Fibroblast of pulmonary artery (primary cell): ENCODE measurements at regions not wholly inside any gene's neighbourhood (a gene's known extent, or its start where the extent isn't known, plus 50 kb on each side); places are given as distances from the start of the nearest gene placed in this dataset.
"Not testable (repeated sequence)": the region's sequence is repeated elsewhere in the genome, so short reads cannot be mapped to it uniquely, and the experiment has no call there.

ENCODE experiments used
- DNase-seq: peaks from one replicate; pipeline ENCODE4 v3.0.0-alpha.2; 2010; ENCODE audit warnings: low read depth
- H3K4me3 ChIP-seq: replicated peaks from 2 replicates; pipeline ENCODE4 v1.5.1; 2011; ENCODE audit warnings: low read depth, mild to moderate bottlenecking, control low read depth, low read length, moderate library complexity
- CTCF ChIP-seq: IDR thresholded peaks from 2 replicates; pipeline ENCODE4 v1.5.1; 2011; ENCODE audit warnings: mild to moderate bottlenecking, control low read depth, low read length, inconsistent platforms; ENCODE audit errors: missing control alignments

GRCh38 chr10:37733822-37734221 is 123.6 kb downstream of the ZNF248 start:
- TF ChIP-seq CTCF: no peak
- no peak for DNase-seq
- no peak overlapping the region for H3K4me3 ChIP-seq

GRCh38 chr10:37732685-37733084 is 124.7 kb downstream of the ZNF248 start:
- H3K4me3 ChIP-seq: no peak overlapping the region
- no peak for DNase-seq
- TF ChIP-seq CTCF: no peak

GRCh38 chr10:37728830-37729229 is 128.6 kb downstream of the ZNF248 start:
- TF ChIP-seq CTCF: no peak
- DNase-seq: no peak
- H3K4me3 ChIP-seq: no peak overlapping the region

- DNase-seq: no peak
- H3K4me3 ChIP-seq: no peak overlapping the region
- TF ChIP-seq CTCF: no peak
Measured at GRCh38 chr10:37727491-37728352, 129.7 kb downstream of the ZNF248 start.

- no peak for TF ChIP-seq CTCF
- no peak overlapping the region for H3K4me3 ChIP-seq
- no peak for DNase-seq
Measured at GRCh38 chr10:37721100-37721499, 136.3 kb downstream of the ZNF248 start.

GRCh38 chr10:37718060-37718459 is 139.3 kb downstream of the ZNF248 start:
- not testable (repeated sequence) for DNase-seq

GRCh38 chr10:37713642-37714041 is 143.8 kb downstream of the ZNF248 start:
- H3K4me3 ChIP-seq: no peak overlapping the region
- no peak for DNase-seq
- no peak for TF ChIP-seq CTCF

More at GRCh38 chr10:37718060-37718459, 139.3 kb downstream of the ZNF248 start:
- H3K4me3 ChIP-seq: not testable (repeated sequence)
